GDM1 (cell line): ENCODE measurements at regions not wholly inside any gene's neighbourhood (a gene's known extent, or its start where the extent isn't known, plus 50 kb on each side); places are given as distances from the start of the nearest gene placed in this dataset.

Source experiments
- DNase-seq: peaks from one replicate; lab custom pipeline; 2025; lab: John Stamatoyannopoulos, UW

- no peak for DNase-seq
Observed at GRCh38 chr6:147757291-147757690, 248.8 kb downstream of the SAMD5 start.

- DNase-seq: no peak
Observed at GRCh38 chr6:147758303-147758702, 249.8 kb downstream of the SAMD5 start.

- no peak for DNase-seq
Observed at GRCh38 chr6:147759093-147759492, 250.6 kb downstream of the SAMD5 start.

- DNase-seq: no peak
Observed at GRCh38 chr6:147759536-147759935, 251.0 kb downstream of the SAMD5 start.

- DNase-seq: no peak
Observed at GRCh38 chr6:147765541-147765940, 257.1 kb downstream of the SAMD5 start.

- DNase-seq: no peak
Observed at GRCh38 chr6:147768969-147769368, 260.5 kb downstream of the SAMD5 start.

GRCh38 chr6:147769496-147770087 is 261.1 kb downstream of the SAMD5 start:
- DNase-seq: no peak

- no peak for DNase-seq
Observed at GRCh38 chr6:147770221-147770620, 261.7 kb downstream of the SAMD5 start.

GRCh38 chr6:147772724-147773123 is 264.2 kb downstream of the SAMD5 start:
- no peak for DNase-seq

GRCh38 chr6:147774856-147775255 is 266.4 kb downstream of the SAMD5 start:
- DNase-seq: no peak

- DNase-seq: no peak
Observed at GRCh38 chr6:147776631-147777213, 268.2 kb downstream of the SAMD5 start.

GRCh38 chr6:147779624-147780023 is 271.1 kb downstream of the SAMD5 start:
- DNase-seq: no peak

- DNase-seq: no peak
Observed at GRCh38 chr6:147782302-147782701, 273.8 kb downstream of the SAMD5 start.

GRCh38 chr6:147784371-147784770 is 275.9 kb downstream of the SAMD5 start:
- no peak for DNase-seq

GRCh38 chr6:147787417-147787816 is 278.9 kb downstream of the SAMD5 start:
- no peak for DNase-seq

GRCh38 chr6:147789430-147789947 is 281.0 kb downstream of the SAMD5 start:
- DNase-seq: no peak

- DNase-seq: no peak
Observed at GRCh38 chr6:147793871-147794643, 285.6 kb downstream of the SAMD5 start.

GRCh38 chr6:147802459-147802858 is 294.0 kb downstream of the SAMD5 start:
- no peak for DNase-seq

- no peak for DNase-seq
Observed at GRCh38 chr6:147805155-147805554, 296.7 kb downstream of the SAMD5 start.

- no peak for DNase-seq
Observed at GRCh38 chr6:147806697-147807096, 298.2 kb downstream of the SAMD5 start.

GRCh38 chr6:147808640-147809039 is 300.1 kb downstream of the SAMD5 start:
- no peak for DNase-seq

- DNase-seq: no peak
Observed at GRCh38 chr6:147811913-147812629, 303.6 kb downstream of the SAMD5 start.
